ENCODE measurements at regions not wholly inside any gene's neighbourhood (a gene's known extent, or its start where the extent isn't known, plus 50 kb on each side); places are given as distances from the start of the nearest gene placed in this dataset.

DNA sequence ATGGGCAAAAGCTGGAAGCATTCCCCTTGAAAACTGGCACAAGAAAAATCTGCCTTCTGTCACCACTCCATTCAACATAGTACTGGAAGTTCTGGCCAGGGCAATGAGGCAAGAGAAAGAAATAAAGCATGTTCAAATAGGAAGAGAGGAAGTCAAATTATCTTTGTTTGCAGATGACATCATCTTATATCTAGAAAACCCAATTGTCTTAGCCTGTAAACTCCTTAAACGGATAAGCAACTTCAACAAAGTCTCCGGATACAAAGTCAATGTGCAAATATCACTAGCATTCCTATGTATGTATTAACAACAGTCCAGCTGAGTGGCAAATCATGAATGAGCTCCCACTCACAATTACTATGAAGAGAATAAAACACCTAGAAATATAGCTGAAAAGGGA lies 1579.3 kb downstream of the SUCLG1 start:
- Histone ChIP-seq H3K27ac (ENCODE audit: low read depth, low read length) (no peak overlapping the region), H3K27me3 (ENCODE audit: insufficient read depth, low read length) (no peaks in the 10 kb centered on the region), H3K4me1 (ENCODE audit: insufficient read depth, low read length) (no peaks in the 10 kb centered on the region), H3K9me3 (ENCODE audit: insufficient read depth, low read depth, low read length) (no peaks in the 10 kb centered on the region), H3K4me3 (ENCODE audit: low read length) (no peak overlapping the region), H3K9ac (ENCODE audit: low read depth, low read length) (no peak overlapping the region), H3K36me3 (ENCODE audit: insufficient read depth, low read length) (no peaks in the 10 kb centered on the region)
- WGBS: 97% methylated on average over 1 of the region's 2 CpGs

DNA sequence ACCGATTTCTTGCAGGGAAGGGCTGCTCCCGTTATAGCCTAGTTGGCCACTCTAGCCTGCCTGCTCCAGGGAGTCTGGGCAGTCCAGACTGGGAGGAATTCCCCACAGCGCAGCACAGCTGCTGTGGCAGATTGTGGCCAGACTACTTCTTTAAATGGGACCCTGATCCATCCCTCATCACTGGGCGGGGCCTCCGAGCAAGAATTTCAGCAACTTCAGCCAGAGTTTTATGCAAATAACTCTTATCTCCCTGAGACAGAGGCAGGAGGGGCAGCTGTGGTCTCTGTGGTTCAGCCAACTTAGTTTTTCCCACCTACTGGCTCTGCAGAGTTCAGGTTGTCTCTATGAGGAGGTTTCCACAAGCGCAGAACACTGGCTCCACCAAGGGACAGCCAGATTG lies 1583.2 kb downstream of the SUCLG1 start:
- WGBS: 93% methylated on average over 6 of the region's 6 CpGs
- H3K9me3 ChIP-seq (ENCODE audit: insufficient read depth, low read depth, low read length): no peaks in the 10 kb centered on the region

DNA sequence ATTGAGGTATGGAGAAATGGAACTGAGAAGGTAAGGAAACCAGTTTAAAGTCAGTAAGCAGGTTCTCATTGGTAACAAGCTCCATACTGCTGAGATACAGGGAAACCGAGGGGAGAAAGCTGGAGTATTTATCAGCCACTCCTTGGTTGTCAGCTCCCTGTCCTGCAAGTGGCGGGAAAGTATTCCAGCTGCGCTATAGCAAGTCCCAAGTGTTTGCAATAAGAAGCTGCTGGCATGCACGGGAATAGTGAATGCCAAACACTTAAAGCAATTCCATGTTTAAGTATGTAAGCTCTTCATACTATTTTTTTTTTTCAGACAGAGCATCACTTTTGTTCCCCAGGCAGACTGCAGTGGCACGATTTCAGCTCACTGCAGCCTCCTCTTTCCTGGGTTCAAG lies 1601.1 kb downstream of the SUCLG1 start:
- no peaks in the 10 kb centered on the region for H3K27me3 ChIP-seq (ENCODE audit: insufficient read depth, low read length)
- H3K27ac ChIP-seq (ENCODE audit: low read depth, low read length): no peak overlapping the region
- 91% methylated on average over 5 of the region's 5 CpGs for WGBS
- no peak overlapping the region for H3K4me3 ChIP-seq (ENCODE audit: low read length)
- no peaks in the 10 kb centered on the region for H3K4me1 ChIP-seq (ENCODE audit: insufficient read depth, low read length)
- H3K36me3 ChIP-seq (ENCODE audit: insufficient read depth, low read length): no peaks in the 10 kb centered on the region
- H3K9me3 ChIP-seq (ENCODE audit: insufficient read depth, low read depth, low read length): no peaks in the 10 kb centered on the region
- H3K9ac ChIP-seq (ENCODE audit: low read depth, low read length): no peak overlapping the region

More for the DNA sequence above, 1583.2 kb downstream of the SUCLG1 start:
- H3K4me3 ChIP-seq (ENCODE audit: low read length): no peak overlapping the region
- H3K27ac ChIP-seq (ENCODE audit: low read depth, low read length): no peak overlapping the region
- H3K4me1 ChIP-seq (ENCODE audit: insufficient read depth, low read length): no peaks in the 10 kb centered on the region
- H3K27me3 ChIP-seq (ENCODE audit: insufficient read depth, low read length): no peaks in the 10 kb centered on the region
- no peaks in the 10 kb centered on the region for H3K36me3 ChIP-seq (ENCODE audit: insufficient read depth, low read length)
- no peak overlapping the region for H3K9ac ChIP-seq (ENCODE audit: low read depth, low read length)

DNA sequence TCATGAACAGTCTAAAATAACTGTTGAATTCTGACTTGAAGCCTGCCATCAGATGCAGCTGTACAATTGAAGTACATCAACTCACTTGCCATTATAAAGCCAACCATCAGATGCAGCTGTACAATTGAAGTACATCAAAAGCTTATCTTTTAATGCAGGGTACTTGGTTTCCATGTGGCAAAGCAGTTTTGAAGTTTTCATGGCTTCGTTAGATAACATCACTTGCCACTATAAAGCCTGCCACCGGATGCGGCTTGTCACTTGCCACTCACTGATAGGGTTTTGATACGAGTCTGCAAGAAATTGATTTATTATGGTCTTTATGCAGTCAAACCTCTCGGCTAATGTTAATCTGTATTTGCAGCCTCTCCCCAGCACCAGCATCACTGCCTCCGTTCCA lies 1605.8 kb downstream of the SUCLG1 start:
- H3K9me3 ChIP-seq (ENCODE audit: insufficient read depth, low read depth, low read length): no peaks in the 10 kb centered on the region
- H3K4me1 ChIP-seq (ENCODE audit: insufficient read depth, low read length): no peaks in the 10 kb centered on the region
- 97% methylated on average over 6 of the region's 6 CpGs for WGBS
- no peak overlapping the region for H3K4me3 ChIP-seq (ENCODE audit: low read length)
- no peak overlapping the region for H3K27ac ChIP-seq (ENCODE audit: low read depth, low read length)
- no peak overlapping the region for H3K9ac ChIP-seq (ENCODE audit: low read depth, low read length)
- H3K36me3 ChIP-seq (ENCODE audit: insufficient read depth, low read length): no peaks in the 10 kb centered on the region
- H3K27me3 ChIP-seq (ENCODE audit: insufficient read depth, low read length): no peaks in the 10 kb centered on the region

DNA sequence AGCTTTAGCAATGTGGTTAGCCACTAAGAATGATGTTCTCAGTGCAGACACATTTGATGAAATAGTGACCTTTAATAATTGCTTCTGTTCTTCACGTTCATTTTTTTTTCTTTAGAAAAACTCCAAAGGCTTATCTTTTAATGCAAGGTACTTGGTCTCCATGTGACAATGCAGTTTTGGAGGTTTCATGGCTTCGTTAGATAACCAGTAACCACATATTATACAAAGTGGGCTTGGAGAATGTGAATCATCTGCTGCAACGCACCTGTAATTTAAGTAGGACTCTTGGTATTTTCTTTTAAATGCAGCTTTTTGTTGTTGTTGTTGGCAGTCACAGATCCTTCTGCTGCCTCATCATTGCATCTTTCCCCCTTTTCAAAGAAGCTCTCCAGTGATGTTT lies 1606.3 kb downstream of the SUCLG1 start:
- WGBS: 90% methylated on average over 2 of the region's 3 CpGs
- Histone ChIP-seq H3K36me3 (ENCODE audit: insufficient read depth, low read length) (no peaks in the 10 kb centered on the region), H3K4me1 (ENCODE audit: insufficient read depth, low read length) (no peaks in the 10 kb centered on the region), H3K9ac (ENCODE audit: low read depth, low read length) (no peak overlapping the region), H3K9me3 (ENCODE audit: insufficient read depth, low read depth, low read length) (no peaks in the 10 kb centered on the region), H3K27ac (ENCODE audit: low read depth, low read length) (no peak overlapping the region), H3K27me3 (ENCODE audit: insufficient read depth, low read length) (no peaks in the 10 kb centered on the region), H3K4me3 (ENCODE audit: low read length) (no peak overlapping the region)

DNA sequence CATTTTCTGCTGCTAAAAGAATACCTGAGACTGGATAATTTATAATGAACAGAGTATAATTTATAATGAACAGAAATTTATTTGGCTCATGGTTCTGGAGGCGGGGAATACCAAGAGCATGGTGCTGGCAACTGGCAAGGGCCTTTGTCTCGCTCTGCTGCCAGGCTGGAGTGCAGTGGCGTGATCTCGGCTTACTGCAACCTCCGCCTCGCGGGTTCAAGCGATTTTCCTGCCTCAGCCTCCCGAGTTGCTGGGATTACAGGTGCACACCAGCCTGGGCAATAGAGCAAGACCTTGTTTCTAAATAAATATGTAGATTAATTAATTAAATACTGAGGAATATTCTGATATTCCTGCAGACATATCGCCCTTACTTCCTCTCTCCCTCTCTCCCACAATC lies 1610.8 kb downstream of the SUCLG1 start:
- Histone ChIP-seq H3K4me1 (ENCODE audit: insufficient read depth, low read length) (no peaks in the 10 kb centered on the region), H3K9me3 (ENCODE audit: insufficient read depth, low read depth, low read length) (no peaks in the 10 kb centered on the region), H3K4me3 (ENCODE audit: low read length) (no peak overlapping the region), H3K36me3 (ENCODE audit: insufficient read depth, low read length) (no peaks in the 10 kb centered on the region), H3K9ac (ENCODE audit: low read depth, low read length) (no peak overlapping the region), H3K27ac (ENCODE audit: low read depth, low read length) (no peak overlapping the region), H3K27me3 (ENCODE audit: insufficient read depth, low read length) (no peaks in the 10 kb centered on the region)
- WGBS: 95% methylated on average over 9 of the region's 10 CpGs

DNA sequence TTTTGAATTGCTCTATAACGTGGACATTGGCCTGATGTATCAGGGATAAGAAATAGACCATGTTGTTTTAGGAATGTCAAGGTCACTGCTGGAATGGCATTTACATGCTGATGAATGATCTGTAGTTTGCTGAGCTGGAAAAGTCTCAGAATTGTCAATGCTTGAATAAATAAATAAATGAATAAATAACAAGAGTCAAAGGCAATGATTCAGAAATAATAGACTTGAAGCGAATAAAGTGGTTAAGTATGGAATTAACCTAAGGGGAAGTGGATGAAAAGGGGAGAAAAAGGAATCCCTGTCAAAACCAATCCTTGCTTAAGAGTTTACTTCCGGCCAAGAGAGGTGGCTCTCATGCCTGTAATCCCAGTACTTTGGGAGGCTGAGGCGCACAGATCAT lies 1620.0 kb downstream of the SUCLG1 start:
- 94% methylated on average over 4 of the region's 4 CpGs for WGBS
- Histone ChIP-seq H3K27ac (ENCODE audit: low read depth, low read length) (no peak overlapping the region), H3K36me3 (ENCODE audit: insufficient read depth, low read length) (no peaks in the 10 kb centered on the region), H3K9me3 (ENCODE audit: insufficient read depth, low read depth, low read length) (no peaks in the 10 kb centered on the region), H3K4me3 (ENCODE audit: low read length) (no peak overlapping the region), H3K9ac (ENCODE audit: low read depth, low read length) (no peak overlapping the region), H3K4me1 (ENCODE audit: insufficient read depth, low read length) (no peaks in the 10 kb centered on the region), H3K27me3 (ENCODE audit: insufficient read depth, low read length) (no peaks in the 10 kb centered on the region)

- H3K4me3 ChIP-seq (ENCODE audit: low read length): no peak overlapping the region
- H3K27ac ChIP-seq (ENCODE audit: low read depth, low read length): no peak overlapping the region
- H3K36me3 ChIP-seq (ENCODE audit: insufficient read depth, low read length): no peaks in the 10 kb centered on the region
- H3K27me3 ChIP-seq (ENCODE audit: insufficient read depth, low read length): no peaks in the 10 kb centered on the region
- no peak overlapping the region for H3K9ac ChIP-seq (ENCODE audit: low read depth, low read length)
- 87% methylated on average over 3 of the region's 3 CpGs for WGBS
- H3K9me3 ChIP-seq (ENCODE audit: insufficient read depth, low read depth, low read length): no peaks in the 10 kb centered on the region
- no peaks in the 10 kb centered on the region for H3K4me1 ChIP-seq (ENCODE audit: insufficient read depth, low read length)
These were observed 1621.3 kb downstream of the SUCLG1 start for GRCh38 chr2:82837588-82838304.

GRCh38 chr2:82834893-82835292 lies 1624.2 kb downstream of the SUCLG1 start:
- Histone ChIP-seq H3K36me3 (ENCODE audit: insufficient read depth, low read length) (no peaks in the 10 kb centered on the region), H3K4me1 (ENCODE audit: insufficient read depth, low read length) (no peaks in the 10 kb centered on the region), H3K9ac (ENCODE audit: low read depth, low read length) (no peak overlapping the region), H3K9me3 (ENCODE audit: insufficient read depth, low read depth, low read length) (no peaks in the 10 kb centered on the region), H3K27ac (ENCODE audit: low read depth, low read length) (no peak overlapping the region), H3K4me3 (ENCODE audit: low read length) (no peak overlapping the region), H3K27me3 (ENCODE audit: insufficient read depth, low read length) (no peaks in the 10 kb centered on the region)
- WGBS: 80% methylated on average over 1 of the region's 1 CpG

DNA sequence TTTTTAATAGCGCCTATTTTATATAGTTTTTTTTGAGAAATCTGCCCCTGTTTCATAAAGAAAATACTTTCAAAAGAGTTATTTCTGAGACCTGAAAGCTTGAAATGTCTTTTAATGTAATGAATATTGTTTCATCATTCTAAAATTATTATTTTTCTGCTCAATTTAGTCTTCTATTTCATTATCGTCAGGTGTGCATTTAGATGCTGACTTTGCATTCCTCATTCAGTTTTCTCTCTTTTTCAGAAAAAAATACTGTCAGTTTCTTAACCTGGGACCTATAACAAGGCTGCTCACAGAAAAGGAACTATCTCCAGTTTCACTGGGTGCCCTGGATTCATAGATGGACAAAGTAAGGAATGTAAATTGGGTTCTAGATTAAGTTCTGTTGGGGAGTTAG lies 1631.7 kb downstream of the SUCLG1 start:
- 97% methylated on average over 1 of the region's 2 CpGs for WGBS
- H3K9me3 ChIP-seq (ENCODE audit: insufficient read depth, low read depth, low read length): no peaks in the 10 kb centered on the region
- no peaks in the 10 kb centered on the region for H3K27me3 ChIP-seq (ENCODE audit: insufficient read depth, low read length)
- H3K4me3 ChIP-seq (ENCODE audit: low read length): no peak overlapping the region
- no peaks in the 10 kb centered on the region for H3K4me1 ChIP-seq (ENCODE audit: insufficient read depth, low read length)
- H3K27ac ChIP-seq (ENCODE audit: low read depth, low read length): no peak overlapping the region
- H3K9ac ChIP-seq (ENCODE audit: low read depth, low read length): no peak overlapping the region
- H3K36me3 ChIP-seq (ENCODE audit: insufficient read depth, low read length): no peaks in the 10 kb centered on the region

- Histone ChIP-seq H3K9ac (ENCODE audit: low read depth, low read length) (no peak overlapping the region), H3K27me3 (ENCODE audit: insufficient read depth, low read length) (no peaks in the 10 kb centered on the region), H3K4me3 (ENCODE audit: low read length) (no peak overlapping the region), H3K4me1 (ENCODE audit: insufficient read depth, low read length) (no peaks in the 10 kb centered on the region), H3K9me3 (ENCODE audit: insufficient read depth, low read depth, low read length) (no peaks in the 10 kb centered on the region), H3K36me3 (ENCODE audit: insufficient read depth, low read length) (no peaks in the 10 kb centered on the region), H3K27ac (ENCODE audit: low read depth, low read length) (no peak overlapping the region)
- WGBS: 90% methylated on average over 1 of the region's 2 CpGs
These were observed 1632.6 kb downstream of the SUCLG1 start for GRCh38 chr2:82826437-82826836.

Measured in HUES64 (cell line).